Muscle layer of duodenum (tissue), 2 donors: ENCODE measurements at regions not wholly inside any gene's neighbourhood (a gene's known extent, or its start where the extent isn't known, plus 50 kb on each side); places are given as distances from the start of the nearest gene placed in this dataset.

Experiments used
- H3K27ac ChIP-seq: one replicate; pipeline ENCODE4 v1.7.0; 2013; ENCODE audit warnings: mild to moderate bottlenecking, low read length
- H3K27me3 ChIP-seq: one replicate; pipeline ENCODE4 v1.7.0; 2013; ENCODE audit warnings: low read depth, mild to moderate bottlenecking, control low read depth, low read length
- H3K36me3 ChIP-seq, 2 donors: one replicate each; pipeline ENCODE4 v1.7.0; 2013; ENCODE audit warnings: low read length in 2 of 2, control low read depth in 1 of 2, mild to moderate bottlenecking in 1 of 2; ENCODE audit not compliant: insufficient read depth in 2 of 2, control insufficient read depth in 1 of 2
- H3K4me1 ChIP-seq, 2 donors: one replicate each; pipeline ENCODE4 v1.7.0; 2013; ENCODE audit warnings: low read length in 2 of 2, mild to moderate bottlenecking in 2 of 2, control low read depth in 1 of 2, moderate library complexity in 1 of 2; ENCODE audit not compliant: insufficient read depth in 2 of 2, control insufficient read depth in 1 of 2
- H3K4me3 ChIP-seq, 2 donors: one replicate each; pipeline ENCODE4 v1.7.0; 2013; ENCODE audit warnings: low read length in 2 of 2, low read depth in 1 of 2, mild to moderate bottlenecking in 1 of 2
- H3K9me3 ChIP-seq, 2 donors: one replicate each; pipeline ENCODE4 v1.7.0; 2013; ENCODE audit warnings: low read length in 2 of 2, control low read depth in 1 of 2, mild to moderate bottlenecking in 1 of 2; ENCODE audit not compliant: control insufficient read depth in 1 of 2
- donor health status: healthy.

GRCh38 chr3:25169151-25169550, 258.9 kb upstream of the RARB start:
- Histone ChIP-seq H3K27ac (no peak overlapping the region), H3K36me3 (no peaks in the 10 kb centered on the region)

DNA sequence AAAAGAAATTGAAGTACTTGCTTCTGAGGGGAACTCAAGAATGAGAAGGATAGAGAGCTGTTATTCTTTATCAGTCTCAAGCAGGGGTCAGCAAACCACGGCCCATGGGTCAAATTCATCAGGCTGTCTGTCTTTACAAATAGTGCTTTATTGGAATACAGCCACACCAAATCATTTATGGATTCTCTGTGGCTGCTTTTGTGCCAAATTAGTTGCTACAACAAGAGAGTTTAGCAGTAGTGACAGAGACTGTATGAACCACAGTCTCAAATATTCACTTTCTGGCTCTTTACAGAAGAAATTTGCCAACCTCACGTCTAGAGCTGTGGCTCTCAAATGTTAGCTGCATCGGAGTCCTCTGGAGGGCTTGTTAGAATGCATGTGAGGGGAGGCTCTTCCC, 258.0 kb upstream of the RARB start:
- Histone ChIP-seq H3K27ac (no peak overlapping the region), H3K4me1 (no peaks in the 10 kb centered on the region), H3K4me3 (no peak overlapping the region), H3K36me3 (no peaks in the 10 kb centered on the region), H3K9me3 (no peaks in the 10 kb centered on the region), H3K27me3 (no peaks in the 10 kb centered on the region)

More at GRCh38 chr3:25169151-25169550, 258.9 kb upstream of the RARB start:
- Histone ChIP-seq H3K4me3 (no peak overlapping the region), H3K4me1 (no peaks in the 10 kb centered on the region), H3K9me3 (no peaks in the 10 kb centered on the region), H3K27me3 (no peaks in the 10 kb centered on the region)

- no peaks in the 10 kb centered on the region for H3K9me3 ChIP-seq
- H3K27ac ChIP-seq = no peak overlapping the region
- no peaks in the 10 kb centered on the region for H3K27me3 ChIP-seq
- H3K4me3 ChIP-seq = no peak overlapping the region
- H3K36me3 ChIP-seq = no peaks in the 10 kb centered on the region
- no peaks in the 10 kb centered on the region for H3K4me1 ChIP-seq
These were observed 256.8 kb upstream of the RARB start for GRCh38 chr3:25171118-25171807.

DNA sequence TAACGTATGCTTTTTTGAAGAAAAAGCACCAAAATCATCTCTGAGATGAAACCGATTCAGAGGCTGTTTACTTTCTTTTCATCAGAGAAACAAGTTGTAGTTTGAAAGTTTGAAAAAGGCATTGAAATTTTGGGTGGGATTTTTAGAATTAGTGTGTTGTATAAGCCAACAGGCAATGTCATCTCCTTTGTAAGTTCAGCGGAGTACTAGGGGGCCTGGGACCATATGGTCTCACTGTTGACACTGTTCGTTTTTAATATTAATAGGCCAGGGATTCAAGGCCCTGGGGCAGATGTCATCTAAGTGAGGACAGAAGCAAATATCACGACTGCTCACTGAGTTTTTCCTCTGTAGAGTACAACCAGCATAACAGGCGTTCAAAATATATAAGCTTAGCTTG, 256.2 kb upstream of the RARB start:
- Histone ChIP-seq H3K27me3 (no peaks in the 10 kb centered on the region), H3K36me3 (no peaks in the 10 kb centered on the region), H3K9me3 (no peaks in the 10 kb centered on the region), H3K4me3 (no peak overlapping the region), H3K4me1 (no peaks in the 10 kb centered on the region), H3K27ac (no peak overlapping the region)

DNA sequence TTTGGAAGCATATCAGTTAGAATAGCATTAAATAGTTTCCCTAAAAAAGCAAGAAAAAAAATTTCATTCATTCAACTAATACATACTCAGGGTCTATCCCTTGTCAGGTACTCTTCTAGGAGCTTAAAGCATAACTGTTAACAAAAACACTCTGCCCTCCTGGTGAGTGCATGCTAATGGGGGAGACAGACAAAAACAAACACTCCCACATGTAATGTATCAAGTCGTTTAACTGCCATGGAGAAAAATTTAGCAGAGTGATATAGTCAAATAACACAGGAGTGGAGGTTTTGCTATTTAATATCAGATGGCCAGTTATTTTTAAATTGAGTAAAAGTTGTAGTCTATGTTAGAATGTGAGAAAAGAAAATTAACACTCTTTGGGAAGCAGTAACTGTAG, 254.5 kb upstream of the RARB start:
- no peak overlapping the region for H3K4me3 ChIP-seq
- no peaks in the 10 kb centered on the region for H3K36me3 ChIP-seq
- H3K9me3 ChIP-seq = no peaks in the 10 kb centered on the region
- H3K27ac ChIP-seq = no peak overlapping the region
- no peaks in the 10 kb centered on the region for H3K4me1 ChIP-seq
- no peaks in the 10 kb centered on the region for H3K27me3 ChIP-seq

DNA sequence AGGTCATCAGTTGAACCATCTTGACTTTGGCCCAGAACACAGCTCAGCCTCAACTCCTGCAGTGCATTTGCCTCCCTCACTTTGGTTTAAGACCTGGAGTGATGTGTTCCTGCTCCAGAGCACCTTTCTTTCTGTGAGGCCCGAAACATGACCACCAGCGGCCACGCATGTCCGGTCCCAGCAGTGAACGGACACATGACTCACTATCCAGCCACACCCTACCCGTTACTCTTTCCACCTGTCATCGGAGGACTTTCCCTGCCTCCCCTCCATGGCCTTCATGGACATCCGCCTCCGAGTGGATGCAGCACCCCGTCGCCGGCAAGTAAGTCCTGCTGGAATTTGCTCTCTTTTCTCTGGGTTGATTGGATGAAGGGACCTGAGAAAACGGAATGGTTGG, 253.8 kb upstream of the RARB start:
- Histone ChIP-seq H3K27me3 (no peaks in the 10 kb centered on the region), H3K36me3 (no peaks in the 10 kb centered on the region), H3K4me3 (no peak overlapping the region), H3K9me3 (no peaks in the 10 kb centered on the region), H3K4me1 (no peaks in the 10 kb centered on the region), H3K27ac (no peak overlapping the region)

- Histone ChIP-seq H3K27me3 (no peaks in the 10 kb centered on the region), H3K27ac (no peak overlapping the region), H3K9me3 (no peaks in the 10 kb centered on the region), H3K4me3 (no peak overlapping the region), H3K36me3 (no peaks in the 10 kb centered on the region), H3K4me1 (no peaks in the 10 kb centered on the region)
These were observed 251.0 kb upstream of the RARB start for GRCh38 chr3:25177041-25177440.

GRCh38 chr3:25178672-25179071, 249.4 kb upstream of the RARB start:
- Histone ChIP-seq H3K4me3 (no peak overlapping the region), H3K4me1 (no peaks in the 10 kb centered on the region)

DNA sequence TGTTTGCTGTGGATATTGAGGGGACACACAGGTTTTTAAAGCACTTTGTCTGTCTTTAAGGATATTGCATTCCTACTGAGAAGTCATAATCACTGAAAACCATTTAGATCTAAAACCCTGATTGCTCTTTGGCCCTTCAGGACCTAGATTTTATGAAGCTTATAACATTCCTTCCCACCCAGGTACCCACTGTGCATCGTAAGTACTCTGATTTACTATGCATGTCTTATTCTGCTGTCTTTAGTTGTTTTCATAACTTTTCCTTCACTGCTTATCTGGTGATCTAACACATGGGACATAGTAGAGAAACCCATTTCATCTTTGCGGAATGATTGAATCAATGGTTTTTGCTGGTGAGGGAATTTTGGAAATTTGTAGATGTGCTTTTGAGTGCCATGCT, 247.0 kb upstream of the RARB start:
- no peaks in the 10 kb centered on the region for H3K9me3 ChIP-seq
- no peaks in the 10 kb centered on the region for H3K36me3 ChIP-seq
- H3K4me1 ChIP-seq = no peaks in the 10 kb centered on the region
- H3K4me3 ChIP-seq = no peak overlapping the region
- H3K27ac ChIP-seq = no peak overlapping the region
- no peaks in the 10 kb centered on the region for H3K27me3 ChIP-seq

More at GRCh38 chr3:25178672-25179071, 249.4 kb upstream of the RARB start:
- Histone ChIP-seq H3K27ac (no peak overlapping the region), H3K27me3 (no peaks in the 10 kb centered on the region), H3K36me3 (no peaks in the 10 kb centered on the region), H3K9me3 (no peaks in the 10 kb centered on the region)

DNA sequence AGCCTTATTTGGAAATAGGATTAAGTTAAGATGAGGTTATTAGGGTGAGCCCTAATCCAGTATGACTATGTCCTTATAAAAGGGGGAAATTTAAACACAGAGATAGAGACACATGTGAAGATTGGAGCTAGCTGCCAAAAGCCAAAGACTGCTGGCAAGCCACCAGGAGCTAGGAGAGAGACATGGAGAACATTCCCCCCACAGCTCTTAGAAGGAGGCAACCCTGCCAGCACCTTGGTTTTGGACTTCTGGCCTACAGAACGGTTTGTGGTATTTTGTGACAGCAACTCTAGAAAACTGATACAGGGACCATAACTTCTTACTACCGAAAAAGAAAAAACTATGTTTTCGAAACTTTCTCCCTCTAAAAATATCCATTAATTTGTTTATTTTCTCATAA, 245.3 kb upstream of the RARB start:
- Histone ChIP-seq H3K9me3 (no peaks in the 10 kb centered on the region), H3K4me1 (no peaks in the 10 kb centered on the region), H3K4me3 (no peak overlapping the region), H3K27me3 (no peaks in the 10 kb centered on the region), H3K27ac (no peak overlapping the region), H3K36me3 (no peaks in the 10 kb centered on the region)

DNA sequence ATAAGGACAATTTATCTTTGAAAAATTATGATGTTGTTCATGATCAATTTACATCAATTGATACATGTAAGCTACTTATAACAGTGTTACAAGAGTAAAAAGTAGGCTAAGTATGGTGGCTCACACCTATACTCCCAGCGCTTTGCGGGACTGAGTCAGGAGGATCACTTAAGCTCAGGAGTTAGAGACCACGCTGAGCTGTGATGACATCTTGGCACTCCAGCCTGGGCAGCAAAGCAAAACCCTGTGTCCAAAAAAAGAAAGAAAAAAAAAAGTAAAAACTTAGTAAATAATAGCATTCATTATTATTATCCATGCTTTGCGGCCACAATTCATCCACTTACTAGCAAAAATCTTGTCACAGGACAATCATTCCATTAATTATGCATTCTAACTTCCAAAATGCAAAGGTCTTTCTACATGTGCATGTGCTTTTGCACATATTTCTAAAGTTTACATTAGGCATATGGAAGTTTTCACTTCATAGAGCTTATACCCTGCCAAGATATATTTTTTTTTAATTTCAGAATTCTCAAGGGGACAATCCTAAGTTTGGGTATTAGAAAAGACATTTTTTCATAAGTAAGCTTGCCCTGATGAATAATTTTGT, 243.3 kb upstream of the RARB start:
- no peaks in the 10 kb centered on the region for H3K36me3 ChIP-seq
- no peaks in the 10 kb centered on the region for H3K9me3 ChIP-seq
- no peaks in the 10 kb centered on the region for H3K4me1 ChIP-seq
- H3K27me3 ChIP-seq = no peaks in the 10 kb centered on the region
- no peak overlapping the region for H3K27ac ChIP-seq
- no peak overlapping the region for H3K4me3 ChIP-seq

DNA sequence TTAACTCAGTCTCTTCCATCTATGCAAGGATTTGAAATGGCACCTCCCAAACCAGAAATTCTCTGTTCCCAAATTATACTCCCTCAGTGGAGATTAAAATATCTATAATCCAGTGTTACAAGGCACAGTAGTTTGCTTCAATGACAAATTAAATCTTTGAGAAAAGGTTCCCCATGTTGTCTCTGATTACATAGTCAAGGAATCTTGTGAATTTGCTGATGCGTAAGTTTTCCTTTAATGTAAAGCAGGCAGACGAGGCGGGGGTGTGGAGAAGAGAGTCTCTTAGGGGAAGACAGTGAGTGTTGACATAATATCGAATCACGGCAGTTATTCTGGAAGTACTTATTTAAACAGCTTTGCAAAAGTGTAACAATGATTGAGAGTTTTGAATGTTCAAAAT, 236.4 kb upstream of the RARB start:
- no peaks in the 10 kb centered on the region for H3K4me1 ChIP-seq
- H3K4me3 ChIP-seq = no peak overlapping the region
- no peaks in the 10 kb centered on the region for H3K9me3 ChIP-seq
- no peaks in the 10 kb centered on the region for H3K36me3 ChIP-seq
- no peak overlapping the region for H3K27ac ChIP-seq
- no peaks in the 10 kb centered on the region for H3K27me3 ChIP-seq
